Endothelial cell of umbilical vein (primary cell): ENCODE measurements at regions not wholly inside any gene's neighbourhood (a gene's known extent, or its start where the extent isn't known, plus 50 kb on each side); places are given as distances from the start of the nearest gene placed in this dataset.

ENCODE experiments used
- BruUV-seq: library from RNA; stranded (reverse); fragments of 400-500 nt; replicated peaks from 2 replicates; lab custom pipeline; 2021; lab: Mats Ljungman, UMichigan
- CTCF ChIA-PET: fragments of 300-600, 350-600 bp; sonication (Branson Sonifier 250); formaldehyde crosslinking; loops from one replicate; lab custom pipeline; 2021; ENCODE audit warnings: antibody characterized with exemption, inconsistent platforms; lab: Charles Lee
- POLR2A ChIA-PET: fragments of 300-600, 350-600 bp; sonication (Branson Sonifier 250); formaldehyde crosslinking; loops from one replicate; lab custom pipeline; 2021; ENCODE audit warnings: antibody characterized with exemption, inconsistent platforms; lab: Charles Lee
- DNase-seq: peaks from one replicate; pipeline ENCODE4 v3.0.0-alpha.2; 2011; ENCODE audit warnings: low read depth, low spot score
- FAIRE-seq: peaks from 2 replicates; lab custom pipeline; 2011; peaks lifted over from hg19 to GRCh38; lab: Jason Lieb, UNC
- H2AFZ ChIP-seq: 2 replicates; pipeline ENCODE4 v1.6.0; 2012; ENCODE audit warnings: low read depth, low read length, control low read depth, inconsistent platforms
- H3K27ac ChIP-seq: 2 replicates; pipeline ENCODE4 v1.5.1; 2011; ENCODE audit warnings: low read depth, mild to moderate bottlenecking, control low read depth, low read length, moderate library complexity; ENCODE audit not compliant: insufficient read depth
- H3K27me3 ChIP-seq, 2 experiments: 2 replicates each; pipeline versions ENCODE4 v1.6.0 to v1.6.1; 2011; ENCODE audit warnings: low read length in 2 of 2, mixed read lengths in 1 of 2; ENCODE audit not compliant: control insufficient read depth in 2 of 2, insufficient read depth in 2 of 2
- H3K36me3 ChIP-seq, 2 experiments: 2 replicates in 1 of 2; 3 replicates in 1 of 2; pipeline ENCODE4 v1.5.1; 2011; ENCODE audit warnings: low read length in 2 of 2, mild to moderate bottlenecking in 1 of 2, moderate library complexity in 1 of 2; ENCODE audit not compliant: control insufficient read depth in 2 of 2, insufficient read depth in 2 of 2; ENCODE audit errors: extremely low read depth in 1 of 2
- H3K4me1 ChIP-seq: 3 replicates; pipeline ENCODE4 v1.5.1; 2011; ENCODE audit warnings: mild to moderate bottlenecking, low read length; ENCODE audit not compliant: control insufficient read depth, insufficient read depth; ENCODE audit errors: extremely low read depth
- H3K4me2 ChIP-seq: 2 replicates; pipeline ENCODE4 v1.6.1; 2011; ENCODE audit warnings: low read length, control low read depth, mixed read lengths; ENCODE audit not compliant: insufficient read depth
- H3K4me3 ChIP-seq, 3 experiments: fragments of 200-600 bp in 1 of 3; sonication (generic), shearing (Covaris generic) in 1 of 3; replicated peaks in 1 of 3; 2 replicates each; pipeline ENCODE4 v1.5.1; 2011 to 2016; ENCODE audit warnings: control low read depth in 3 of 3, low read length in 3 of 3, mild to moderate bottlenecking in 2 of 3, inconsistent platforms in 1 of 3, low read depth in 1 of 3, moderate library complexity in 1 of 3; ENCODE audit not compliant: insufficient read depth in 1 of 3
- H3K79me2 ChIP-seq: 2 replicates; pipeline ENCODE4 v1.6.0; 2012; ENCODE audit warnings: low read length, inconsistent platforms; ENCODE audit not compliant: control insufficient read depth, insufficient read depth
- H3K9ac ChIP-seq: replicated peaks from 2 replicates; pipeline ENCODE3; 2011; ENCODE audit warnings: low read length, control low read depth; ENCODE audit not compliant: insufficient read depth; ENCODE audit errors: extremely low read depth
- H3K9me1 ChIP-seq: replicated peaks from 3 replicates; pipeline ENCODE4 v1.6.0; 2011; ENCODE audit warnings: mild to moderate bottlenecking, low read length; ENCODE audit not compliant: control insufficient read depth, insufficient read depth; ENCODE audit errors: extremely low read depth
- H3K9me3 ChIP-seq: replicated peaks from 2 replicates; pipeline ENCODE4 v1.5.1; 2012; ENCODE audit warnings: low read length, inconsistent platforms; ENCODE audit not compliant: control insufficient read depth, insufficient read depth
- H4K20me1 ChIP-seq: replicated peaks from 2 replicates; pipeline ENCODE3; 2011; ENCODE audit warnings: mild to moderate bottlenecking, low read length; ENCODE audit not compliant: control insufficient read depth, insufficient read depth; ENCODE audit errors: extremely low read depth
- CTCF ChIP-seq, 2 donors: IDR thresholded peaks; 1 replicate in 1 of 2; 2 replicates in 1 of 2; pipeline ENCODE4 v1.5.1; 2011; ENCODE audit warnings: low read length in 2 of 2, mild to moderate bottlenecking in 2 of 2, moderate library complexity in 2 of 2, control low read depth in 1 of 2, inconsistent platforms in 1 of 2, low read depth in 1 of 2; ENCODE audit not compliant: insufficient read depth in 1 of 2; ENCODE audit errors: extremely low read depth in 1 of 2
- EZH2 ChIP-seq: IDR thresholded peaks from 2 replicates; pipeline ENCODE4 v1.6.1; 2012; ENCODE audit warnings: borderline replicate concordance, low read depth, mild to moderate bottlenecking, moderate library complexity, low read length, inconsistent platforms; ENCODE audit not compliant: severe bottlenecking
- FOS ChIP-seq: IDR thresholded peaks from 2 replicates; pipeline ENCODE4 v1.6.1; 2011; ENCODE audit warnings: mild to moderate bottlenecking, low read length, moderate library complexity, borderline replicate concordance; ENCODE audit not compliant: insufficient read depth
- GATA2 ChIP-seq: IDR thresholded peaks from 2 replicates; pipeline ENCODE4 v1.7.0; 2011; ENCODE audit warnings: low read depth, mild to moderate bottlenecking, moderate library complexity, mixed read lengths, low read length; ENCODE audit not compliant: insufficient read length, insufficient read depth
- JUN ChIP-seq: IDR thresholded peaks from 2 replicates; pipeline ENCODE4 v1.6.1; 2011; ENCODE audit warnings: borderline replicate concordance, low read depth; ENCODE audit not compliant: insufficient read length, insufficient read depth
- MAX ChIP-seq: IDR thresholded peaks from 2 replicates; pipeline ENCODE4 v1.6.1; 2011; ENCODE audit not compliant: insufficient read depth, insufficient read length
- MYC ChIP-seq: IDR thresholded peaks from one replicate; pipeline ENCODE4 v1.6.1; 2011; ENCODE audit warnings: mild to moderate bottlenecking, low read depth, low read length
- POLR2A ChIP-seq: IDR thresholded peaks from 2 replicates; pipeline ENCODE4 v1.6.1; 2012; ENCODE audit warnings: low read depth, mild to moderate bottlenecking, control low read depth, low read length
- POLR2AphosphoS5 ChIP-seq: IDR thresholded peaks from 2 replicates; pipeline ENCODE4 v1.6.1; 2012; ENCODE audit warnings: low read depth, mild to moderate bottlenecking, control low read depth, low read length, moderate library complexity; ENCODE audit not compliant: insufficient read depth
- dilution Hi-C: fragments of 300-500 bp; cut with MboI; formaldehyde crosslinking; loops from one replicate; pipeline ENCODE4 v1.15.0; 2019; ENCODE audit warnings: low sequenced_read_pairs; ENCODE audit not compliant: extremely low pct_ligation_motif_present
- intact Hi-C: fragments of 100-400 bp; cut with micrococcal nuclease; formaldehyde crosslinking; loops from one replicate; pipeline ENCODE4 v1.10.0; 2022

GRCh38 chr7:3134745-3135144 lies 91.1 kb upstream of the CARD11 start:
- intact Hi-C loops (no loop called here), dilution Hi-C loops (no loop called here)
- H3K9me3 ChIP-seq = no peaks in the 10 kb centered on the region
- H3K9me1 ChIP-seq = no peaks in the 10 kb centered on the region
- DNase-seq (no peak), FAIRE-seq (no peak)
- no peak overlapping the region for H3K4me3 ChIP-seq
- no peak overlapping the region for H2AFZ ChIP-seq
- no peaks in the 10 kb centered on the region for H3K27me3 ChIP-seq
- no peaks in the 10 kb centered on the region for H4K20me1 ChIP-seq
- H3K36me3 ChIP-seq = no peaks in the 10 kb centered on the region
- H3K79me2 ChIP-seq = no peaks in the 10 kb centered on the region
- no peak overlapping the region for H3K27ac ChIP-seq
- TF ChIP-seq EZH2 = no peak
- no peak for TF ChIP-seq FOS
- no peak for TF ChIP-seq POLR2AphosphoS5
- no peak for TF ChIP-seq GATA2
- no peak for TF ChIP-seq POLR2A
- no peak for TF ChIP-seq JUN
- TF ChIP-seq MYC = no peak
- no peak for TF ChIP-seq MAX
- no peak for TF ChIP-seq CTCF (IDR thresholded peaks at IDR 0.05; ENCODE audit: extremely low read depth in 1 of 2, insufficient read depth in 1 of 2, low read depth in 1 of 2, low read length in 2 of 2)
- H3K4me1 ChIP-seq = no peaks in the 10 kb centered on the region
- CTCF ChIA-PET = no interaction called here
- H3K9ac ChIP-seq = no peak overlapping the region
- no TSS peak for BruUV-seq
- H3K4me2 ChIP-seq = no peak overlapping the region
- POLR2A ChIA-PET = no interaction called here
